ENCODE measurements at regions not wholly inside any gene's neighbourhood (a gene's known extent, or its start where the extent isn't known, plus 50 kb on each side); places are given as distances from the start of the nearest gene placed in this dataset.
"Not testable (repeated sequence)": the region's sequence is repeated elsewhere in the genome, so short reads cannot be mapped to it uniquely, and the experiment has no call there.

DNA sequence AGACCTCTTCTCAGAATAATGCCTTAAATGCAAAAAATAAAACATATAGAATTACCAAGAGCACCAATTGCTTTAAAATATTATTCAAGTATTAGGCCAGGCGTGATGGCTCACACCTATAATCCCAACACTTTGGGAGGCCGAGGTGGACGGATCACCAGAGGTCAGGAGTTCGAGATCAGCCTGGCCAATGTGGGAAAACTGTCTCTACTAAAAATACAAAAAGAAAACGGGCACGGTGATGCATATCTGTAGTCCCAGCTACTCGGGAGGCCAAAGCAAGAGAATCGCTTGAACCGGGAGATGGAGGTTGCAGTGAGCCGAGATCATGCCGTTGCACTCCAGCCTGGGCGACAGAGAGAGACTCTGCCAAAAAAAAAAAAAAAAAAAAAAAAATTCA is 55.4 kb upstream of the RAB6C start:
- H3F3A ChIP-seq (ENCODE audit: insufficient read depth, low read depth); H3K36me3 ChIP-seq (ENCODE audit: low read depth); H3K27ac ChIP-seq; H3K9me2 ChIP-seq (ENCODE audit: insufficient read depth); H2AFZ ChIP-seq; H4K20me1 ChIP-seq (ENCODE audit: insufficient read depth); H3K4me2 ChIP-seq; BruUV-seq (replicated peaks); H3K79me2 ChIP-seq (ENCODE audit: low read depth); H3K4me3 ChIP-seq; DNase-seq; H3K4me1 ChIP-seq (replicated peaks; ENCODE audit: insufficient read depth); H3K9me3 ChIP-seq (ENCODE audit: insufficient read depth, low read depth); POLR2A ChIA-PET (ENCODE audit: unreplicated experiment): not testable (repeated sequence)
- H3K27me3 ChIP-seq (ENCODE audit: insufficient read depth, low read depth) = peaks cover 33% of the 10 kb centered on the region
- CTCF ChIA-PET = interaction anchor here (0.6 kb wide), 1 partner anchor 443 kb away, joined by 8 read pairs; no protein-coding TSS in a partner anchor
- intact Hi-C loops (cut with micrococcal nuclease; ENCODE audit: unreplicated experiment) = loop anchor here (10.0 kb wide), 1 partner anchor 1859 kb away; no protein-coding TSS in a partner anchor
- TF ChIP-seq CTCF (conservative IDR thresholded peaks at IDR 0.05) = peak; percentile 23; the same call in 1 of the 2 replicates

DNA sequence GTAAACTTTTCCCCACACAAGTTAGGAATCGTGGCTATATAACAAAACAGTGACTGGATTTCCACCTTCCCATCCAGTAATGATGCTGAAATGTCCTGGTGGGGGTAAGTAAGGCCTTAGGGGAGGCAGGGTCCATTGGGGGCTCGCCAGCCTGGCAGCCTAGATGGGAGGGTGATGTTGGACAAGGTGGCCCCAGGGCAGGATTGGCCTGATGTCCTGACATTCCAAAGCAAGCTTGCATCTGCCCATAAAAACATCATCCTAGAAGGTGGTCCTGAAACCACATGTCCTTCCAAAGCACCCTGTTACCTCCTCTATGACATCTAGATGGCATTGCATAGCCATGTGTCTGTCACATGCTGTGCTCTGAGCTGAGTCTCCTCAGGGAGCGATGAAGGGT is 54.1 kb upstream of the RAB6C start:
- Histone ChIP-seq H3K4me3 (no peak overlapping the region), H3K9me2 (ENCODE audit: insufficient read depth) (no peaks in the 10 kb centered on the region), H3K4me1 (replicated peaks; ENCODE audit: insufficient read depth) (no peaks in the 10 kb centered on the region), H3K36me3 (ENCODE audit: low read depth) (no peaks in the 10 kb centered on the region), H4K20me1 (ENCODE audit: insufficient read depth) (no peaks in the 10 kb centered on the region), H3K4me2 (no peak overlapping the region), H3K27ac (no peak overlapping the region), H3K79me2 (ENCODE audit: low read depth) (no peaks in the 10 kb centered on the region), H3F3A (ENCODE audit: insufficient read depth, low read depth) (no peaks in the 10 kb centered on the region), H3K9me3 (ENCODE audit: insufficient read depth, low read depth) (no peaks in the 10 kb centered on the region), H2AFZ (no peak overlapping the region), H3K27me3 (ENCODE audit: insufficient read depth, low read depth) (peaks cover 38% of the 10 kb centered on the region)
- DNase-seq = no peak
- BruUV-seq (replicated peaks) = no TSS peak
- ChIA-PET POLR2A (ENCODE audit: unreplicated experiment) (no interaction called here), CTCF (no interaction called here)
- TF ChIP-seq EZH2 (IDR thresholded peaks at IDR 0.05; ENCODE audit: low read depth) (no peak), CTCF (conservative IDR thresholded peaks at IDR 0.05) (no peak)
- intact Hi-C loops (cut with micrococcal nuclease; ENCODE audit: unreplicated experiment) = loop anchor here (10.0 kb wide), 1 partner anchor 1861 kb away; no protein-coding TSS in a partner anchor

DNA sequence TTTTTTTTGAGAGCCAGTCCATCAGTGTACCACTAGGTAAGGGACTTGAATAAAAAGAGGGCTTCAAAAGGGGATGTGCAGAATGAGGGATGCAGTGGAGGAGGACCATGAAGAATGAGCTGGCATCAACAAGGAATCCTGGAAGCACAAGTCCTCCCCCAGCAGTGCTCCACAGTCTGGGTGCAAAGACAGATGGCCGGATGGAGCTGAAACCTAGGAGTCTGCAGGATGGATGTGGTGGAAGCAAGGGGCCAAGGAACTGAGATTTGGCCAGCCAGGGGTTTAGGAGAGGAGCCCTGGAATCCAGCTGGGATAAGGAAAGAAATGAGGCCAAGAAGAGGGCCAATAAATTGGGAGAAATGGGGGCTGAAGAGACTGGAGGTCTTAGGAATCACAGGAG is 51.8 kb upstream of the RAB6C start:
- no peak overlapping the region for H2AFZ ChIP-seq
- ChIA-PET POLR2A (ENCODE audit: unreplicated experiment) (no interaction called here), CTCF (interaction anchor here (0.8 kb wide), 1 partner anchor 24 kb away, joined by 17 read pairs; no protein-coding TSS in a partner anchor)
- H3K27me3 ChIP-seq (ENCODE audit: insufficient read depth, low read depth) = peaks cover 47% of the 10 kb centered on the region
- H3K9me2 ChIP-seq (ENCODE audit: insufficient read depth) = no peaks in the 10 kb centered on the region
- no peak overlapping the region for H3K4me2 ChIP-seq
- H4K20me1 ChIP-seq (ENCODE audit: insufficient read depth) = no peaks in the 10 kb centered on the region
- no peak for DNase-seq
- H3K4me1 ChIP-seq (replicated peaks; ENCODE audit: insufficient read depth) = no peaks in the 10 kb centered on the region
- intact Hi-C loops (cut with micrococcal nuclease; ENCODE audit: unreplicated experiment) = loop anchor here (10.0 kb wide), 1 partner anchor 1863 kb away; no protein-coding TSS in a partner anchor
- H3K4me3 ChIP-seq = no peak overlapping the region
- H3K79me2 ChIP-seq (ENCODE audit: low read depth) = no peaks in the 10 kb centered on the region
- no peaks in the 10 kb centered on the region for H3K9me3 ChIP-seq (ENCODE audit: insufficient read depth, low read depth)
- H3F3A ChIP-seq (ENCODE audit: insufficient read depth, low read depth) = no peaks in the 10 kb centered on the region
- TF ChIP-seq EZH2 (IDR thresholded peaks at IDR 0.05; ENCODE audit: low read depth) (no peak), CTCF (conservative IDR thresholded peaks at IDR 0.05) (no peak)
- no peak overlapping the region for H3K27ac ChIP-seq
- no peaks in the 10 kb centered on the region for H3K36me3 ChIP-seq (ENCODE audit: low read depth)
- BruUV-seq (replicated peaks) = no TSS peak
